ENCODE measurements at regions not wholly inside any gene's neighbourhood (a gene's known extent, or its start where the extent isn't known, plus 50 kb on each side); places are given as distances from the start of the nearest gene placed in this dataset.

DNA sequence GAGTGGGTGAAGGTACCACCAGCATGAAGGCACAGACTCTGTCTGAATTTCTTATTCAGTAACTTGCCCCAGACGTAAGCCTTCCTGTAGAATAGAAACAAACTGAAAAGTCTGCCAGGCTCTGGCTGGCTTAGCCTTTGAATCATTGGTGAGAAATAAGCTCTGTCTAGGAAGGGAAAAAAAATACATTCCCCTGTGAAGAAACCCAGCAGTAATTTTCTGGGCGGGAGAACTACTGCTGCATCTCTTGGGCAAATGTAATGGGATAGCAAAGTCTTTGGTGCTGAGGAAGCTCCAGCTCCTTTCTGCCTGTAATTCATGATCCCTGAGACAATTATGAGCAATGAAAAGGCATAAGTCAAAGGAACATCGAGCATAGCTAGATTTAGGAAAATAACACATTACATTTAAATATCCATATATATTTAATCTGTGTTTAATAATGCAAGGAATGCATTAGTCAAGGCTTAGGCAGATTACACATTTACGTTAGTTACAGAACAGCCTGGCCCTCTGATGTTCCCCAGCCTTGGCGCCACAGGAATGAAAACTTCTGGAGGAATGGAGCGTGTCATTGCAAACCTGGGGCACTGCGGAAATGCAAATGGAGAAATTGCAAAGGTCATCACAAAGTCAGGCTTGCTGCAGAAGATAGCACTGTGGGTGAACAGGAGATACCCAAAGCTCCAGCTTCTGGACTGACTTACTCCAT, 216.3 kb upstream of the CAMK1G start:
- no peaks in the 10 kb centered on the region for H3K36me3 Mint-ChIP-seq (ENCODE audit: unreplicated experiment)
- H3K9me3 Mint-ChIP-seq (ENCODE audit: unreplicated experiment) = no peaks in the 10 kb centered on the region
- DNase-seq = no peak
- no peak for TF ChIP-seq CTCF (IDR thresholded peaks at IDR 0.05; ENCODE audit: partially characterized antibody, unreplicated experiment)
- H3K27ac Mint-ChIP-seq (ENCODE audit: unreplicated experiment) = no peak overlapping the region
- no peak overlapping the region for H3K4me3 Mint-ChIP-seq (ENCODE audit: unreplicated experiment)
- H3K4me1 Mint-ChIP-seq (ENCODE audit: low read depth, unreplicated experiment) = no peaks in the 10 kb centered on the region
- no peaks in the 10 kb centered on the region for H3K27me3 Mint-ChIP-seq (ENCODE audit: unreplicated experiment)

DNA sequence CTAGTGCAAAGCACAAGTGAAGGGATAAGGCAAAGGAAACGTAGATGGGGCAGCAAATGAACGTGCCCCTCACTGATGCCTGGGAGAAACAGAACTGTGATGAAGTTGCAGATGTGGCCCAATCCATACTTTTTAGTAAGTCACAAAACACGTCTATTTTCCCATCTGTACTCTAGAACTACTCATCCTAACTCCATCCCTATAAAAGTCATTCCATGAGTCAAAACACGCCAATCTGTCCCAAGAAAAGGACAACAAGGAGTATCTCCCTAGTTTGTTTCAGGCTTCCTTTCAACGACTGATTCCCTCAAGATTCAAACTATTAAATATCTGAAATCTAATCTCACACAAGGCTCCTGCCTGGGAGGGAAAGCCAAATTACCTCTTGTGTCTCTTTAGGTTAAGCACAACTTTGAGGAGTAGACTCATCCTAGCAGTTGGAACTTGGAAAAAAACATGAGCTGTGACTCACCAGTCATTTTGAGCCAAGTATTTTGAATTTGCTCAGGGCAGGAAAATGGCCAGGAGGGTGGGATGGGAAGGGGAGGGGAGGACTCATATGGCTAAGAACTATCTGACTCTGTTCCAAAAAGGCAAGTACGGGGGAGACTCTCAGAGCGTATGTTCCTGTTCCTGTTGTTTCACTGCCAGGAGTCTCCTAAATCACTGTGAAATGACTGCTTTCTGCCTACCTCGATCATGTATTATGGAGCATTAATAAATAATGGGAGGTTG, 214.5 kb upstream of the CAMK1G start:
- H3K36me3 Mint-ChIP-seq (ENCODE audit: unreplicated experiment) = no peaks in the 10 kb centered on the region
- H3K9me3 Mint-ChIP-seq (ENCODE audit: unreplicated experiment) = no peaks in the 10 kb centered on the region
- no peak for TF ChIP-seq CTCF (IDR thresholded peaks at IDR 0.05; ENCODE audit: partially characterized antibody, unreplicated experiment)
- H3K4me1 Mint-ChIP-seq (ENCODE audit: low read depth, unreplicated experiment) = no peaks in the 10 kb centered on the region
- H3K27me3 Mint-ChIP-seq (ENCODE audit: unreplicated experiment) = no peaks in the 10 kb centered on the region
- no peak for DNase-seq
- H3K4me3 Mint-ChIP-seq (ENCODE audit: unreplicated experiment) = no peak overlapping the region
- H3K27ac Mint-ChIP-seq (ENCODE audit: unreplicated experiment) = no peak overlapping the region

DNA sequence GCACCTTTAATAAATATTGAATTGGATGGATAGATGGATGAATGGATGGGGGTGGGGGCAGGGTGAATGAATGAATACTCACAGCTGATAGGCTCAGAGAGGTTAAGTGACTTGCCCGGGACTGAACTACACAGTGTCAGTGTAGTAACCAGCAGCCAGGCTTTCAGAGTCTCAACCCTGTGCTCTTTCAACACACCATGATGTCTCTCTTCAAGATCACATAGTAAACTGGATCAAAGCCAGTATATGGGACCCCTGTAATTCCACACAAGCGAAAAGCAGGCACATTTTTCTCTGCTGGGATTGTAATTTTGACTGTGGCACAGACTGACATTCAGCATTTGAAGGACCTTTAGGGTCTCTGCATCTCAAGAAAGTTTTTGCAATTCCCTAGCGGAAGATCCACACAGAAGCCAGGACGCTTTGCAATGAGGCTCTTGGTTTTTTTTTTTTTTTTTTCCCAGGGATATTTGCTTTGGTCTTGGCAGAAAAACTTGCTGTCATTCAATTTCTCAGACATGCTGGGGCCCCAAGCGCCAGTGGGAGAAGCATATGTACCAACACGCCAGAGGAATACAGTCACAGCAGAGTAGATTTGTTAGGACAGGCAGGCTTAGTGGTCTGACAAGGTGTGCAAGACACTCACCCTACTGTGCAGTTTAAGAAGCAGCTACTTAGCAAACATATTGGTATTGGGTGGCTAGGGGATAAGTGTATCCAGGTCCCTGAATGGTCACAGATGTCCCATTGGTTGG, 213.1 kb upstream of the CAMK1G start:
- Mint-ChIP-seq H3K27ac (ENCODE audit: unreplicated experiment) (no peak overlapping the region), H3K4me3 (ENCODE audit: unreplicated experiment) (no peak overlapping the region), H3K9me3 (ENCODE audit: unreplicated experiment) (no peaks in the 10 kb centered on the region), H3K27me3 (ENCODE audit: unreplicated experiment) (no peaks in the 10 kb centered on the region), H3K4me1 (ENCODE audit: low read depth, unreplicated experiment) (no peaks in the 10 kb centered on the region), H3K36me3 (ENCODE audit: unreplicated experiment) (no peaks in the 10 kb centered on the region)
- no peak for TF ChIP-seq CTCF (IDR thresholded peaks at IDR 0.05; ENCODE audit: partially characterized antibody, unreplicated experiment)
- no peak for DNase-seq

DNA sequence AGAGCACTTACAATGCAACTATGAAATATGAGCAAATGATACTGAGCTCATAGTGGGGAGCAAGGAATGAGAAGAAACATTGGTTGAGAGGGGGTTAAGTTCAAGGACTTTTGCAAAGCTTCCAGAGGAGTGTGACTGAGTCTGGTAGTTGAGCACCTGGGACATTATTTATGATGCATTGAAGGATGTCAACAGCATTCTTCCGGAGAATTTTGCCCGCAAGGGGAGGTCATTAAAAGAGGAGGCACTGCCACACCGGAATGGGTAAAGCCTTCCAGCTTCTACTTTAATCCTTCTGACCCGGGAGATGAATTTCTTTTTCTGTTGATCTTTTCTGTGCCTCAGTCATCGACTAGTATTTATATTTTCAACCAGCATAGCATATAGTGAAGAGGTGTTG, 208.4 kb upstream of the CAMK1G start:
- Mint-ChIP-seq H3K4me3 (ENCODE audit: unreplicated experiment) (no peak overlapping the region), H3K36me3 (ENCODE audit: unreplicated experiment) (no peaks in the 10 kb centered on the region), H3K27ac (ENCODE audit: unreplicated experiment) (no peak overlapping the region), H3K4me1 (ENCODE audit: low read depth, unreplicated experiment) (peaks cover 7% of the 10 kb centered on the region), H3K27me3 (ENCODE audit: unreplicated experiment) (no peaks in the 10 kb centered on the region), H3K9me3 (ENCODE audit: unreplicated experiment) (no peaks in the 10 kb centered on the region)
- DNase-seq = no peak
- no peak for TF ChIP-seq CTCF (IDR thresholded peaks at IDR 0.05; ENCODE audit: partially characterized antibody, unreplicated experiment)
